GM23338 (cell line): ENCODE measurements at regions not wholly inside any gene's neighbourhood (a gene's known extent, or its start where the extent isn't known, plus 50 kb on each side); places are given as distances from the start of the nearest gene placed in this dataset.

ENCODE experiments used
- ATAC-seq: fragments of 200-7000 bp; cut with Tn5 transposase; 3 replicates; pipeline ENCODE4 v1.9.1; 2020
- DNase-seq: peaks from one replicate; pipeline ENCODE4 v3.0.0-alpha.2; 2015; ENCODE audit warnings: low spot score
- H2AFZ ChIP-seq: fragments of 200-600 bp; sonication (generic); 2 replicates; pipeline ENCODE4 v1.8.0; 2016; ENCODE audit warnings: antibody characterized with exemption, mild to moderate bottlenecking, moderate library complexity
- H3F3A ChIP-seq: fragments of 200-600 bp; sonication (generic); replicated peaks from 2 replicates; pipeline ENCODE4 v1.8.0; 2017; ENCODE audit warnings: antibody characterized with exemption, mixed run types, low read depth
- H3K27ac ChIP-seq: fragments of 200-600 bp; sonication (generic); 2 replicates; pipeline ENCODE4 v1.6.1; 2016; ENCODE audit warnings: low read depth
- H3K27me3 ChIP-seq: fragments of 200-600 bp; sonication (generic); 2 replicates; pipeline ENCODE4 v1.8.0; 2016; ENCODE audit warnings: mild to moderate bottlenecking, mixed run types, moderate library complexity; ENCODE audit not compliant: insufficient read depth
- H3K36me3 ChIP-seq: fragments of 200-600 bp; sonication (generic); 2 replicates; pipeline ENCODE4 v1.8.0; 2016; ENCODE audit warnings: mild to moderate bottlenecking; ENCODE audit not compliant: insufficient read depth
- H3K4me1 ChIP-seq: fragments of 200-600 bp; sonication (generic); 2 replicates; pipeline ENCODE4 v1.8.0; 2016; ENCODE audit warnings: mild to moderate bottlenecking, moderate library complexity; ENCODE audit not compliant: insufficient read depth
- H3K4me2 ChIP-seq: fragments of 200-600 bp; sonication (generic); 2 replicates; pipeline ENCODE4 v1.7.1; 2017; ENCODE audit warnings: mixed run types
- H3K4me3 ChIP-seq: fragments of 200-600 bp; sonication (generic); 2 replicates; pipeline ENCODE4 v1.6.1; 2016; ENCODE audit warnings: mixed run types
- H3K79me2 ChIP-seq: fragments of 200-600 bp; sonication (generic); replicated peaks from 2 replicates; pipeline ENCODE4 v1.8.0; 2017; ENCODE audit warnings: mild to moderate bottlenecking; ENCODE audit not compliant: insufficient read depth
- H3K9me2 ChIP-seq: fragments of 200-600 bp; sonication (generic); 2 replicates; pipeline ENCODE4 v1.8.0; 2017; ENCODE audit not compliant: insufficient read depth
- H4K20me1 ChIP-seq: fragments of 200-600 bp; sonication (generic); replicated peaks from 2 replicates; pipeline ENCODE4 v1.8.0; 2017; ENCODE audit warnings: mild to moderate bottlenecking; ENCODE audit not compliant: insufficient read depth
- H3K27ac Mint-ChIP-seq: 2 replicates; pipeline ENCODE4 v1.8.0; 2020; ENCODE audit warnings: inconsistent platforms, mild to moderate bottlenecking, moderate library complexity, mixed read lengths
- H3K27me3 Mint-ChIP-seq: 3 replicates; pipeline ENCODE4 v1.8.0; 2022; ENCODE audit warnings: low read depth, mild to moderate bottlenecking, moderate library complexity, mixed read lengths, inconsistent platforms; ENCODE audit not compliant: insufficient read depth, poor library complexity
- H3K36me3 Mint-ChIP-seq: 3 replicates; pipeline ENCODE4 v1.8.0; 2021; ENCODE audit warnings: low read depth, mild to moderate bottlenecking, inconsistent platforms, moderate library complexity, mixed read lengths
- H3K4me1 Mint-ChIP-seq: 3 replicates; pipeline ENCODE4 v1.8.0; 2020; ENCODE audit warnings: mild to moderate bottlenecking, inconsistent platforms, mixed read lengths
- H3K4me3 Mint-ChIP-seq: 3 replicates; pipeline ENCODE4 v1.8.0; 2021; ENCODE audit warnings: moderate library complexity, mild to moderate bottlenecking, inconsistent platforms, mixed read lengths
- H3K9me3 Mint-ChIP-seq: 3 replicates; pipeline ENCODE4 v1.8.0; 2020; ENCODE audit warnings: moderate library complexity, mild to moderate bottlenecking, inconsistent platforms, mixed read lengths
- CREB1 ChIP-seq: fragments of 250-450 bp; sonication (Bioruptor Pico); IDR thresholded peaks from 2 replicates; pipeline ENCODE4 v1.5.0; 2020; ENCODE audit warnings: low read depth, mild to moderate bottlenecking, moderate library complexity
- EZH2 ChIP-seq: fragments of 200-600 bp; sonication (generic); IDR thresholded peaks from one replicate; pipeline ENCODE4 v1.8.0; 2017; ENCODE audit warnings: antibody characterized with exemption, mild to moderate bottlenecking, low read depth; ENCODE audit not compliant: unreplicated experiment
- EZH2phosphoT487 ChIP-seq: fragments of 200-600 bp; sonication (generic); IDR thresholded peaks from one replicate; pipeline ENCODE4 v1.8.1; 2018; ENCODE audit warnings: antibody characterized with exemption; ENCODE audit not compliant: unreplicated experiment
- JUNB ChIP-seq: IDR thresholded peaks from one replicate; pipeline ENCODE4 v1.6.1; 2016; ENCODE audit warnings: antibody characterized with exemption; ENCODE audit not compliant: unreplicated experiment
- NANOG ChIP-seq: IDR thresholded peaks from 2 replicates; pipeline ENCODE4 v1.6.1; 2016; ENCODE audit warnings: antibody characterized with exemption, borderline replicate concordance
- POLR2AphosphoS5 ChIP-seq: IDR thresholded peaks from 2 replicates; pipeline ENCODE4 v1.6.1; 2016; ENCODE audit warnings: antibody characterized with exemption, low read depth
- STAT1 ChIP-seq: IDR thresholded peaks from one replicate; pipeline ENCODE4 v1.6.1; 2016; ENCODE audit warnings: antibody characterized with exemption; ENCODE audit not compliant: unreplicated experiment
- ZNF114 ChIP-seq: fragments of 250-450 bp; sonication (Bioruptor Pico); IDR thresholded peaks from 2 replicates; pipeline ENCODE4 v1.5.0; 2020; ENCODE audit warnings: mild to moderate bottlenecking, moderate library complexity
- ZNF331 ChIP-seq: fragments of 250-450 bp; sonication (Bioruptor Pico); IDR thresholded peaks from 2 replicates; pipeline ENCODE4 v1.5.0; 2020; ENCODE audit warnings: low read depth, mild to moderate bottlenecking, moderate library complexity
- TF ChIP-seq, protein P1 (sequence below): IDR thresholded peaks from 2 replicates; pipeline ENCODE4 v1.6.1; 2016; ENCODE audit warnings: antibody characterized with exemption
- TF ChIP-seq, protein P2 (sequence below), 2 experiments: fragments of 200-600 bp in 1 of 2; sonication (generic) in 1 of 2; conservative IDR thresholded peaks; 2 replicates each; pipeline versions ENCODE4 v1.5.1 to v1.6.1; 2016 to 2017; ENCODE audit warnings: antibody characterized with exemption in 2 of 2, low read depth in 2 of 2, mild to moderate bottlenecking in 2 of 2, moderate library complexity in 1 of 2
- TF ChIP-seq, protein P3 (sequence below): fragments of 250-450 bp; sonication (Bioruptor Pico); IDR thresholded peaks from 2 replicates; pipeline ENCODE4 v1.5.0; 2020; ENCODE audit warnings: mild to moderate bottlenecking, moderate library complexity
- TF ChIP-seq, protein P4 (sequence below): IDR thresholded peaks from one replicate; pipeline ENCODE4 v1.6.1; 2018; ENCODE audit warnings: antibody characterized with exemption; ENCODE audit not compliant: unreplicated experiment

DNA sequence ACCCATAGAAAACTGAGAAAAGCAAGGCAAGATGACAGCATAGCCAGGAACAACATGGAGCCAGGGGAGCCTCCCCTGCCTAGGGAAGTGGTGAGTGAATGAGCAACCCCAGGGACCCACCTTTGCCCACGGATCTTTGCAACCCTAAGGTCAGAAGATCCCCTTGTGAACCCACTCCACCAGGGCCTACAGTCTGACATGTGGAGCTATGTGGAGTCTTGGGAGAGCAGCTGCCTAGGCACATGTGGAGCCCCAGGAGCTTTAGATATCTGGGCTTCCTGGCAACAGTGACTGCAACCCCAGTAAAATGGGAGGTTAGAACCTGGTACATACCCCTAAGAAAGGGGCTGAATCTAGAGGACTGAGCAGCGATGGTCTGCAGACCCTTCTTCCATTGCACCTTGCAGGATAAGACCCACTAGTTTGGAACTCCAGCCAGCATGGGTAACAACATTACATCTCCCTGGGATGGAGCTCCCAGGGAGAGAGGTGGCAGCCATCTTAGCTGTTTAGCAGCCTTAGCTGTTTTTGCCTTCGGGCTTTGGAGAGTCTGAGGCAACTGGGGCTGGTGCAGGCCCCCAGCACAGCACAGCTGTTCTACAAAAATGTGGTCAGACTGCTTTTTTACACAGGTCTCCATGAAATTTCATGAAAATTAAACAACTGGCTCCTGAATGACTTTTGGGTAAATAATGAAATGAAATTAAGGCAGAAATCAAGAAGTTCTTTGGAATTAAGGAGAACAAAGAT, 104.7 kb upstream of the TRIM2 start:
- no peak overlapping the region; the same call in 1 of the 2 replicates for H2AFZ ChIP-seq
- no peak overlapping the region for H3K4me2 ChIP-seq
- peaks cover 1% of the 10 kb centered on the region for H3K27me3 Mint-ChIP-seq
- peaks cover 2% of the 10 kb centered on the region for H3K4me1 Mint-ChIP-seq
- H3F3A ChIP-seq, result no peaks in the 10 kb centered on the region
- 0 out of 2 replicates have a peak, but pooled peaks cover 3% of the 10 kb centered on the region for H3K9me2 ChIP-seq
- ATAC-seq, result no peak
- DNase-seq, result no peak
- H3K27me3 ChIP-seq, result no peaks in the 10 kb centered on the region
- H3K4me1 ChIP-seq, result no peaks in the 10 kb centered on the region
- H3K27ac Mint-ChIP-seq, result no peak overlapping the region
- H3K36me3 ChIP-seq, result no peaks in the 10 kb centered on the region
- H3K9me3 Mint-ChIP-seq, result no peaks in the 10 kb centered on the region
- no peak overlapping the region for H3K27ac ChIP-seq
- TF ChIP-seq JUNB, result no peak
- TF ChIP-seq POLR2AphosphoS5, result no peak
- TF ChIP-seq EZH2, result no peak
- no peak for TF ChIP-seq CREB1
- TF ChIP-seq, protein P1, sequence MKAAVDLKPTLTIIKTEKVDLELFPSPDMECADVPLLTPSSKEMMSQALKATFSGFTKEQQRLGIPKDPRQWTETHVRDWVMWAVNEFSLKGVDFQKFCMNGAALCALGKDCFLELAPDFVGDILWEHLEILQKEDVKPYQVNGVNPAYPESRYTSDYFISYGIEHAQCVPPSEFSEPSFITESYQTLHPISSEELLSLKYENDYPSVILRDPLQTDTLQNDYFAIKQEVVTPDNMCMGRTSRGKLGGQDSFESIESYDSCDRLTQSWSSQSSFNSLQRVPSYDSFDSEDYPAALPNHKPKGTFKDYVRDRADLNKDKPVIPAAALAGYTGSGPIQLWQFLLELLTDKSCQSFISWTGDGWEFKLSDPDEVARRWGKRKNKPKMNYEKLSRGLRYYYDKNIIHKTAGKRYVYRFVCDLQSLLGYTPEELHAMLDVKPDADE, result no peak
- TF ChIP-seq ZNF114 (CRISPR knock-in tag), result no peak
- no peak for TF ChIP-seq ZNF331 (CRISPR knock-in tag)
- TF ChIP-seq NANOG, result no peak
- TF ChIP-seq, protein P2, sequence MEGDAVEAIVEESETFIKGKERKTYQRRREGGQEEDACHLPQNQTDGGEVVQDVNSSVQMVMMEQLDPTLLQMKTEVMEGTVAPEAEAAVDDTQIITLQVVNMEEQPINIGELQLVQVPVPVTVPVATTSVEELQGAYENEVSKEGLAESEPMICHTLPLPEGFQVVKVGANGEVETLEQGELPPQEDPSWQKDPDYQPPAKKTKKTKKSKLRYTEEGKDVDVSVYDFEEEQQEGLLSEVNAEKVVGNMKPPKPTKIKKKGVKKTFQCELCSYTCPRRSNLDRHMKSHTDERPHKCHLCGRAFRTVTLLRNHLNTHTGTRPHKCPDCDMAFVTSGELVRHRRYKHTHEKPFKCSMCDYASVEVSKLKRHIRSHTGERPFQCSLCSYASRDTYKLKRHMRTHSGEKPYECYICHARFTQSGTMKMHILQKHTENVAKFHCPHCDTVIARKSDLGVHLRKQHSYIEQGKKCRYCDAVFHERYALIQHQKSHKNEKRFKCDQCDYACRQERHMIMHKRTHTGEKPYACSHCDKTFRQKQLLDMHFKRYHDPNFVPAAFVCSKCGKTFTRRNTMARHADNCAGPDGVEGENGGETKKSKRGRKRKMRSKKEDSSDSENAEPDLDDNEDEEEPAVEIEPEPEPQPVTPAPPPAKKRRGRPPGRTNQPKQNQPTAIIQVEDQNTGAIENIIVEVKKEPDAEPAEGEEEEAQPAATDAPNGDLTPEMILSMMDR (conservative IDR thresholded peaks at IDR 0.05; ENCODE audit: low read depth in 2 of 2), result no peak
- TF ChIP-seq, protein P3, sequence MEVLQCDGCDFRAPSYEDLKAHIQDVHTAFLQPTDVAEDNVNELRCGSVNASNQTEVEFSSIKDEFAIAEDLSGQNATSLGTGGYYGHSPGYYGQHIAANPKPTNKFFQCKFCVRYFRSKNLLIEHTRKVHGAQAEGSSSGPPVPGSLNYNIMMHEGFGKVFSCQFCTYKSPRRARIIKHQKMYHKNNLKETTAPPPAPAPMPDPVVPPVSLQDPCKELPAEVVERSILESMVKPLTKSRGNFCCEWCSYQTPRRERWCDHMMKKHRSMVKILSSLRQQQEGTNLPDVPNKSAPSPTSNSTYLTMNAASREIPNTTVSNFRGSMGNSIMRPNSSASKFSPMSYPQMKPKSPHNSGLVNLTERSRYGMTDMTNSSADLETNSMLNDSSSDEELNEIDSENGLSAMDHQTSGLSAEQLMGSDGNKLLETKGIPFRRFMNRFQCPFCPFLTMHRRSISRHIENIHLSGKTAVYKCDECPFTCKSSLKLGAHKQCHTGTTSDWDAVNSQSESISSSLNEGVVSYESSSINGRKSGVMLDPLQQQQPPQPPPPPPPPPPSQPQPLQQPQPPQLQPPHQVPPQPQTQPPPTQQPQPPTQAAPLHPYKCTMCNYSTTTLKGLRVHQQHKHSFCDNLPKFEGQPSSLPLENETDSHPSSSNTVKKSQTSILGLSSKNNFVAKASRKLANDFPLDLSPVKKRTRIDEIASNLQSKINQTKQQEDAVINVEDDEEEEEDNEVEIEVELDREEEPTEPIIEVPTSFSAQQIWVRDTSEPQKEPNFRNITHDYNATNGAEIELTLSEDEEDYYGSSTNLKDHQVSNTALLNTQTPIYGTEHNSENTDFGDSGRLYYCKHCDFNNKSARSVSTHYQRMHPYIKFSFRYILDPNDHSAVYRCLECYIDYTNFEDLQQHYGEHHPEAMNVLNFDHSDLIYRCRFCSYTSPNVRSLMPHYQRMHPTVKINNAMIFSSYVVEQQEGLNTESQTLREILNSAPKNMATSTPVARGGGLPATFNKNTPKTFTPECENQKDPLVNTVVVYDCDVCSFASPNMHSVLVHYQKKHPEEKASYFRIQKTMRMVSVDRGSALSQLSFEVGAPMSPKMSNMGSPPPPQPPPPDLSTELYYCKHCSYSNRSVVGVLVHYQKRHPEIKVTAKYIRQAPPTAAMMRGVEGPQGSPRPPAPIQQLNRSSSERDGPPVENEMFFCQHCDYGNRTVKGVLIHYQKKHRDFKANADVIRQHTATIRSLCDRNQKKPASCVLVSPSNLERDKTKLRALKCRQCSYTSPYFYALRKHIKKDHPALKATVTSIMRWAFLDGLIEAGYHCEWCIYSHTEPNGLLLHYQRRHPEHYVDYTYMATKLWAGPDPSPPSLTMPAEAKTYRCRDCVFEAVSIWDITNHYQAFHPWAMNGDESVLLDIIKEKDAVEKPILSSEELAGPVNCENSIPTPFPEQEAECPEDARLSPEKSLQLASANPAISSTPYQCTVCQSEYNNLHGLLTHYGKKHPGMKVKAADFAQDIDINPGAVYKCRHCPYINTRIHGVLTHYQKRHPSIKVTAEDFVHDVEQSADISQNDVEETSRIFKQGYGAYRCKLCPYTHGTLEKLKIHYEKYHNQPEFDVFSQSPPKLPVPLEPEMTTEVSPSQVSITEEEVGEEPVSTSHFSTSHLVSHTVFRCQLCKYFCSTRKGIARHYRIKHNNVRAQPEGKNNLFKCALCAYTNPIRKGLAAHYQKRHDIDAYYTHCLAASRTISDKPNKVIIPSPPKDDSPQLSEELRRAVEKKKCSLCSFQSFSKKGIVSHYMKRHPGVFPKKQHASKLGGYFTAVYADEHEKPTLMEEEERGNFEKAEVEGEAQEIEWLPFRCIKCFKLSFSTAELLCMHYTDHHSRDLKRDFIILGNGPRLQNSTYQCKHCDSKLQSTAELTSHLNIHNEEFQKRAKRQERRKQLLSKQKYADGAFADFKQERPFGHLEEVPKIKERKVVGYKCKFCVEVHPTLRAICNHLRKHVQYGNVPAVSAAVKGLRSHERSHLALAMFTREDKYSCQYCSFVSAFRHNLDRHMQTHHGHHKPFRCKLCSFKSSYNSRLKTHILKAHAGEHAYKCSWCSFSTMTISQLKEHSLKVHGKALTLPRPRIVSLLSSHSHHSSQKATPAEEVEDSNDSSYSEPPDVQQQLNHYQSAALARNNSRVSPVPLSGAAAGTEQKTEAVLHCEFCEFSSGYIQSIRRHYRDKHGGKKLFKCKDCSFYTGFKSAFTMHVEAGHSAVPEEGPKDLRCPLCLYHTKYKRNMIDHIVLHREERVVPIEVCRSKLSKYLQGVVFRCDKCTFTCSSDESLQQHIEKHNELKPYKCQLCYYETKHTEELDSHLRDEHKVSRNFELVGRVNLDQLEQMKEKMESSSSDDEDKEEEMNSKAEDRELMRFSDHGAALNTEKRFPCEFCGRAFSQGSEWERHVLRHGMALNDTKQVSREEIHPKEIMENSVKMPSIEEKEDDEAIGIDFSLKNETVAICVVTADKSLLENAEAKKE (CRISPR knock-in tag), result no peak
- no peak for TF ChIP-seq STAT1
- no peak for TF ChIP-seq EZH2phosphoT487
- TF ChIP-seq, protein P4, sequence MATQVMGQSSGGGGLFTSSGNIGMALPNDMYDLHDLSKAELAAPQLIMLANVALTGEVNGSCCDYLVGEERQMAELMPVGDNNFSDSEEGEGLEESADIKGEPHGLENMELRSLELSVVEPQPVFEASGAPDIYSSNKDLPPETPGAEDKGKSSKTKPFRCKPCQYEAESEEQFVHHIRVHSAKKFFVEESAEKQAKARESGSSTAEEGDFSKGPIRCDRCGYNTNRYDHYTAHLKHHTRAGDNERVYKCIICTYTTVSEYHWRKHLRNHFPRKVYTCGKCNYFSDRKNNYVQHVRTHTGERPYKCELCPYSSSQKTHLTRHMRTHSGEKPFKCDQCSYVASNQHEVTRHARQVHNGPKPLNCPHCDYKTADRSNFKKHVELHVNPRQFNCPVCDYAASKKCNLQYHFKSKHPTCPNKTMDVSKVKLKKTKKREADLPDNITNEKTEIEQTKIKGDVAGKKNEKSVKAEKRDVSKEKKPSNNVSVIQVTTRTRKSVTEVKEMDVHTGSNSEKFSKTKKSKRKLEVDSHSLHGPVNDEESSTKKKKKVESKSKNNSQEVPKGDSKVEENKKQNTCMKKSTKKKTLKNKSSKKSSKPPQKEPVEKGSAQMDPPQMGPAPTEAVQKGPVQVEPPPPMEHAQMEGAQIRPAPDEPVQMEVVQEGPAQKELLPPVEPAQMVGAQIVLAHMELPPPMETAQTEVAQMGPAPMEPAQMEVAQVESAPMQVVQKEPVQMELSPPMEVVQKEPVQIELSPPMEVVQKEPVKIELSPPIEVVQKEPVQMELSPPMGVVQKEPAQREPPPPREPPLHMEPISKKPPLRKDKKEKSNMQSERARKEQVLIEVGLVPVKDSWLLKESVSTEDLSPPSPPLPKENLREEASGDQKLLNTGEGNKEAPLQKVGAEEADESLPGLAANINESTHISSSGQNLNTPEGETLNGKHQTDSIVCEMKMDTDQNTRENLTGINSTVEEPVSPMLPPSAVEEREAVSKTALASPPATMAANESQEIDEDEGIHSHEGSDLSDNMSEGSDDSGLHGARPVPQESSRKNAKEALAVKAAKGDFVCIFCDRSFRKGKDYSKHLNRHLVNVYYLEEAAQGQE, result no peak
- no peak overlapping the region for H3K4me3 ChIP-seq
- no peaks in the 10 kb centered on the region for H3K79me2 ChIP-seq
- H4K20me1 ChIP-seq, result no peaks in the 10 kb centered on the region
- no peaks in the 10 kb centered on the region for H3K36me3 Mint-ChIP-seq
- no peak overlapping the region for H3K4me3 Mint-ChIP-seq
